ENCODE measurements at regions not wholly inside any gene's neighbourhood (a gene's known extent, or its start where the extent isn't known, plus 50 kb on each side); places are given as distances from the start of the nearest gene placed in this dataset.

DNA sequence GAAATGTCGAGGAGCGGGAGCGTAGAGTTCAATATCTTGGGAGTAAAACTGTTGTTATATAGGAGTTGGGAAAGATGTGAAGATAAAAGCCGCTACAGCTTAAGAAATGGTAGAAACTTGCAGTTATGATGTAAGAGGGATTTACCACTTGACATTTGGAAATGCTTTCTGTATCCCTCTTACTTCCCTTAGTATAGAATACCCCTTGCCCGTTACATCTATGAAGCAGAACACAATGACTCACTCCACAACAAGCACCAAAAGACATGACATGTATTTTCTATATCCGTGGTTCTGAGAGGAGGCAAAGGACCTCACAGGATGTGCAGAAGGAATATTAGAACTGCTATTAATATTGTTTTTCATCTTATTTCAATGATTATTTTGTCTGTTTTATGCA lies 254.2 kb upstream of the NR2F2 start:
- TF ChIP-seq, protein P1, sequence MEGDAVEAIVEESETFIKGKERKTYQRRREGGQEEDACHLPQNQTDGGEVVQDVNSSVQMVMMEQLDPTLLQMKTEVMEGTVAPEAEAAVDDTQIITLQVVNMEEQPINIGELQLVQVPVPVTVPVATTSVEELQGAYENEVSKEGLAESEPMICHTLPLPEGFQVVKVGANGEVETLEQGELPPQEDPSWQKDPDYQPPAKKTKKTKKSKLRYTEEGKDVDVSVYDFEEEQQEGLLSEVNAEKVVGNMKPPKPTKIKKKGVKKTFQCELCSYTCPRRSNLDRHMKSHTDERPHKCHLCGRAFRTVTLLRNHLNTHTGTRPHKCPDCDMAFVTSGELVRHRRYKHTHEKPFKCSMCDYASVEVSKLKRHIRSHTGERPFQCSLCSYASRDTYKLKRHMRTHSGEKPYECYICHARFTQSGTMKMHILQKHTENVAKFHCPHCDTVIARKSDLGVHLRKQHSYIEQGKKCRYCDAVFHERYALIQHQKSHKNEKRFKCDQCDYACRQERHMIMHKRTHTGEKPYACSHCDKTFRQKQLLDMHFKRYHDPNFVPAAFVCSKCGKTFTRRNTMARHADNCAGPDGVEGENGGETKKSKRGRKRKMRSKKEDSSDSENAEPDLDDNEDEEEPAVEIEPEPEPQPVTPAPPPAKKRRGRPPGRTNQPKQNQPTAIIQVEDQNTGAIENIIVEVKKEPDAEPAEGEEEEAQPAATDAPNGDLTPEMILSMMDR (optimal IDR thresholded peaks at IDR 0.05 in 1 of 3, IDR thresholded peaks at IDR 0.05 in 1 of 3, conservative IDR thresholded peaks at IDR 0.05 in 1 of 3; ENCODE audit: extremely low read depth in 1 of 3, insufficient read depth in 2 of 3, low read length in 3 of 3): no peak
- TF ChIP-seq EZH2 (IDR thresholded peaks at IDR 0.05; ENCODE audit: low read length): no peak

Measured in keratinocyte (primary cell).